SK-N-SH (cell line): ENCODE measurements at regions not wholly inside any gene's neighbourhood (a gene's known extent, or its start where the extent isn't known, plus 50 kb on each side); places are given as distances from the start of the nearest gene placed in this dataset.

Experiments
- CTCF ChIA-PET: fragments of 300-600, 350-600 bp; formaldehyde crosslinking; extraction: SDS; loops from one replicate; lab custom pipeline; 2021; lab: Yijun Ruan, JAX
- POLR2A ChIA-PET: fragments of 350-600 bp; sonication (Branson Sonifier 250); formaldehyde crosslinking; extraction: SDS; loops from one replicate; lab custom pipeline; 2020; ENCODE audit warnings: antibody characterized with exemption, inconsistent platforms; lab: Yijun Ruan, JAX
- DNase-seq: peaks from one replicate; pipeline ENCODE4 v3.0.0; 2012
- H2AFZ ChIP-seq: fragments of 200-600 bp; sonication (generic); 2 replicates; pipeline ENCODE4 v1.8.1; 2016; ENCODE audit warnings: antibody characterized with exemption, mild to moderate bottlenecking, low read depth
- H3F3A ChIP-seq: fragments of 200-600 bp; sonication (generic); replicated peaks from 2 replicates; pipeline ENCODE3; 2016; ENCODE audit warnings: antibody characterized with exemption, mild to moderate bottlenecking; ENCODE audit not compliant: insufficient read depth
- H3K27ac ChIP-seq, 2 experiments: fragments of 200-500 bp in 1 of 2; fragments of 200-600 bp in 1 of 2; sonication (Bioruptor generic) in 1 of 2; sonication (generic), shearing (Covaris generic) in 1 of 2; 2 replicates each; pipeline versions ENCODE4 v1.5.1 to v1.6.1; 2014 to 2016; ENCODE audit warnings: low read depth in 2 of 2, inconsistent platforms in 1 of 2, low read length in 1 of 2, mild to moderate bottlenecking in 1 of 2, mixed read lengths in 1 of 2
- H3K27me3 ChIP-seq: fragments of 200-600 bp; sonication (generic), shearing (Covaris generic); 2 replicates; pipeline ENCODE4 v1.6.1; 2016; ENCODE audit warnings: mixed run types; ENCODE audit not compliant: insufficient read depth
- H3K36me3 ChIP-seq, 2 experiments: fragments of 200-500 bp in 1 of 2; fragments of 200-600 bp in 1 of 2; sonication (Bioruptor generic) in 1 of 2; sonication (generic) in 1 of 2; replicated peaks in 1 of 2; 2 replicates each; pipeline versions ENCODE3 to v1.5.1; 2014 to 2016; ENCODE audit warnings: low read length in 1 of 2, mild to moderate bottlenecking in 1 of 2; ENCODE audit not compliant: insufficient read depth in 2 of 2, control insufficient read depth in 1 of 2
- H3K4me1 ChIP-seq, 2 experiments: fragments of 200-500 bp in 1 of 2; fragments of 200-600 bp in 1 of 2; sonication (Bioruptor generic) in 1 of 2; sonication (generic), shearing (Covaris generic) in 1 of 2; 2 replicates each; pipeline versions ENCODE4 v1.5.1 to v1.6.1; 2014 to 2016; ENCODE audit warnings: low read depth in 1 of 2, low read length in 1 of 2, mixed run types in 1 of 2; ENCODE audit not compliant: insufficient read depth in 2 of 2, control insufficient read depth in 1 of 2
- H3K4me2 ChIP-seq: fragments of 200-600 bp; sonication (generic), shearing (Covaris generic); 2 replicates; pipeline ENCODE4 v1.6.1; 2017; ENCODE audit warnings: mixed run types
- H3K4me3 ChIP-seq, 2 experiments: fragments of 200-500 bp in 1 of 2; fragments of 200-600 bp in 1 of 2; sonication (Bioruptor generic) in 1 of 2; sonication (generic), shearing (Covaris generic) in 1 of 2; 2 replicates each; pipeline versions ENCODE4 v1.5.1 to v1.8.1; 2014 to 2016; ENCODE audit warnings: low read depth in 2 of 2, inconsistent platforms in 1 of 2, low read length in 1 of 2, mild to moderate bottlenecking in 1 of 2, mixed read lengths in 1 of 2, moderate library complexity in 1 of 2
- H3K79me2 ChIP-seq: fragments of 200-600 bp; sonication (generic); 2 replicates; pipeline ENCODE4 v1.8.1; 2017; ENCODE audit warnings: mild to moderate bottlenecking; ENCODE audit not compliant: insufficient read depth
- H3K9ac ChIP-seq: fragments of 200-600 bp; sonication (generic); 2 replicates; pipeline ENCODE4 v1.6.1; 2017; ENCODE audit warnings: mixed run types
- H3K9me2 ChIP-seq: fragments of 200-600 bp; sonication (generic); 2 replicates; pipeline ENCODE4 v1.6.1; 2017; ENCODE audit warnings: mixed run types
- H3K9me3 ChIP-seq: fragments of 200-600 bp; sonication (generic); 2 replicates; pipeline ENCODE4 v1.6.1; 2017; ENCODE audit warnings: mixed run types, mild to moderate bottlenecking, moderate library complexity
- H4K20me1 ChIP-seq: fragments of 200-600 bp; sonication (generic); 2 replicates; pipeline ENCODE4 v1.6.1; 2017; ENCODE audit warnings: mild to moderate bottlenecking, mixed run types; ENCODE audit not compliant: insufficient read depth
- ELF1 ChIP-seq: IDR thresholded peaks from 2 replicates; pipeline ENCODE4 v1.4.0; 2012
- EP300 ChIP-seq, 2 experiments: IDR thresholded peaks; 2 replicates each; pipeline versions ENCODE4 v1.4.0 to v1.6.1; 2012; ENCODE audit warnings: borderline replicate concordance in 1 of 2, low read depth in 1 of 2, low read length in 1 of 2
- FOSL2 ChIP-seq: IDR thresholded peaks from 2 replicates; pipeline ENCODE4 v1.4.0; 2012; ENCODE audit warnings: low read depth, mild to moderate bottlenecking, moderate library complexity, borderline replicate concordance
- FOXM1 ChIP-seq: IDR thresholded peaks from 2 replicates; pipeline ENCODE4 v1.4.0; 2012; ENCODE audit warnings: low read depth, mild to moderate bottlenecking
- GABPA ChIP-seq: IDR thresholded peaks from 2 replicates; pipeline ENCODE4 v1.4.0; 2012; ENCODE audit warnings: low read depth, mild to moderate bottlenecking
- GATA2 ChIP-seq: sonication (generic); formaldehyde crosslinking; IDR thresholded peaks from 2 replicates; pipeline ENCODE4 v1.5.0; 2020; ENCODE audit warnings: mild to moderate bottlenecking, missing genetic modification reagents
- JUND ChIP-seq: IDR thresholded peaks from 2 replicates; pipeline ENCODE4 v1.4.0; 2012
- MXI1 ChIP-seq: IDR thresholded peaks from 2 replicates; pipeline ENCODE4 v1.6.1; 2012; ENCODE audit warnings: mild to moderate bottlenecking, low read depth, low read length, improper control_type of control experiment
- NRF1 ChIP-seq: IDR thresholded peaks from 2 replicates; pipeline ENCODE4 v1.6.1; 2012; ENCODE audit warnings: low read depth, mild to moderate bottlenecking, low read length
- POLR2AphosphoS5 ChIP-seq: IDR thresholded peaks from 2 replicates; pipeline ENCODE4 v1.6.1; 2012; ENCODE audit warnings: low read depth, low read length
- RAD21 ChIP-seq: IDR thresholded peaks from 2 replicates; pipeline ENCODE4 v1.6.1; 2012; ENCODE audit warnings: mild to moderate bottlenecking, low read length
- SIN3A ChIP-seq: IDR thresholded peaks from 2 replicates; pipeline ENCODE4 v1.6.1; 2012; ENCODE audit warnings: low read depth, mild to moderate bottlenecking, low read length, moderate library complexity, borderline replicate concordance
- SMC3 ChIP-seq: IDR thresholded peaks from 2 replicates; pipeline ENCODE4 v1.6.1; 2012; ENCODE audit warnings: low read depth, low read length, improper control_type of control experiment
- TCF12 ChIP-seq: IDR thresholded peaks from 2 replicates; pipeline ENCODE4 v1.4.0; 2012
- TEAD4 ChIP-seq: IDR thresholded peaks from 2 replicates; pipeline ENCODE4 v1.4.0; 2012; ENCODE audit warnings: mild to moderate bottlenecking, borderline replicate concordance; ENCODE audit not compliant: insufficient read depth
- WGBS: methylation state at CpG from one replicate; pipeline ENCODE4 v1.1.6; 2017; ENCODE audit warnings: low lambda C conversion rate; 5-methylcytosine and 5-hydroxymethylcytosine counted together
- TF ChIP-seq, protein P1 (sequence below): fragments of 200-600 bp; sonication (generic); IDR thresholded peaks from 2 replicates; pipeline ENCODE4 v1.6.1; 2017; ENCODE audit warnings: antibody characterized with exemption, mild to moderate bottlenecking, moderate library complexity
- TF ChIP-seq, protein P2 (sequence below): fragments of 150-350 bp; IDR thresholded peaks from 2 replicates; pipeline ENCODE4 v1.6.1; 2016; ENCODE audit warnings: mild to moderate bottlenecking, low read depth, low read length
- TF ChIP-seq, protein P3 (sequence below): IDR thresholded peaks from 2 replicates; pipeline ENCODE4 v1.4.0; 2012; ENCODE audit warnings: low read depth, borderline replicate concordance
- TF ChIP-seq, protein P4 (sequence below): IDR thresholded peaks from 2 replicates; pipeline ENCODE4; 2012

DNA sequence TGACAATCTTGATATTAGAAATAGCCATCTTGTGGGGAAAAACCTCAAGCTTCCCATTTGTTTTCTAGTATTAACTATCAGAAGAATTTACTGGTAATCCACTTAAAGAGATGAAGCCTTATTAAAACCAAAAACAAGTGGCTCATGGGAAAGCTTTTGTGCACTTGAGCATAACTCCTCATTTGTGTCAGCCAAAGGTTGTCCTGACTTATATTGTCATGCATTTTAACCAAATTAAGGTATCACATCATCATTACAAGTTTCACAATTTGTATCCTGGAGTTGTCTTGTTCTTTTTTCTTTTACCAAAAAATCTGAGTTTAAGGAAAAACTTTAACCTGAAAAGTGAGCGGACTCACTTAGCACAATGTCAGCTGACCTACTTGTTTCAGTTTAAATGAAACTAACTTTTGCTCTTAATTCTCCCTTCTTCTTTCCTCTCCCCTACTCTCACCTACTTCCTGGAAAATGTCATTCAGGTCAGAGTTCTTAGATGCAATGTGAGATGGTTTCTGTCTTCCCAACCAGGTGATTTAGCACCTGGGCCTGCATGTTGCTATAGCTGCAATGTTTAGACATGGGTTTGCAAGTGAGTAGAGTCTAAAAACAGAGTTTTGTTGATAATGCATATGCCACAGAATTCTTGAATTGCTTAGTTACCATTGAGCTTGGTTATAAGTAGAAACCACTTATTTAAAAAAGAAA is 82.8 kb downstream of the TNFAIP3 start:
- TF ChIP-seq, protein P1, sequence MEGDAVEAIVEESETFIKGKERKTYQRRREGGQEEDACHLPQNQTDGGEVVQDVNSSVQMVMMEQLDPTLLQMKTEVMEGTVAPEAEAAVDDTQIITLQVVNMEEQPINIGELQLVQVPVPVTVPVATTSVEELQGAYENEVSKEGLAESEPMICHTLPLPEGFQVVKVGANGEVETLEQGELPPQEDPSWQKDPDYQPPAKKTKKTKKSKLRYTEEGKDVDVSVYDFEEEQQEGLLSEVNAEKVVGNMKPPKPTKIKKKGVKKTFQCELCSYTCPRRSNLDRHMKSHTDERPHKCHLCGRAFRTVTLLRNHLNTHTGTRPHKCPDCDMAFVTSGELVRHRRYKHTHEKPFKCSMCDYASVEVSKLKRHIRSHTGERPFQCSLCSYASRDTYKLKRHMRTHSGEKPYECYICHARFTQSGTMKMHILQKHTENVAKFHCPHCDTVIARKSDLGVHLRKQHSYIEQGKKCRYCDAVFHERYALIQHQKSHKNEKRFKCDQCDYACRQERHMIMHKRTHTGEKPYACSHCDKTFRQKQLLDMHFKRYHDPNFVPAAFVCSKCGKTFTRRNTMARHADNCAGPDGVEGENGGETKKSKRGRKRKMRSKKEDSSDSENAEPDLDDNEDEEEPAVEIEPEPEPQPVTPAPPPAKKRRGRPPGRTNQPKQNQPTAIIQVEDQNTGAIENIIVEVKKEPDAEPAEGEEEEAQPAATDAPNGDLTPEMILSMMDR, result no peak
- TF ChIP-seq NRF1, result no peak
- no peak for TF ChIP-seq RAD21
- no peak for TF ChIP-seq EP300 (IDR thresholded peaks at IDR 0.05; ENCODE audit: borderline replicate concordance in 1 of 2, low read depth in 1 of 2, low read length in 1 of 2)
- no peak for TF ChIP-seq MXI1
- TF ChIP-seq GATA2, result no peak
- no peak for TF ChIP-seq POLR2AphosphoS5
- no peak for TF ChIP-seq JUND
- TF ChIP-seq, protein P2, sequence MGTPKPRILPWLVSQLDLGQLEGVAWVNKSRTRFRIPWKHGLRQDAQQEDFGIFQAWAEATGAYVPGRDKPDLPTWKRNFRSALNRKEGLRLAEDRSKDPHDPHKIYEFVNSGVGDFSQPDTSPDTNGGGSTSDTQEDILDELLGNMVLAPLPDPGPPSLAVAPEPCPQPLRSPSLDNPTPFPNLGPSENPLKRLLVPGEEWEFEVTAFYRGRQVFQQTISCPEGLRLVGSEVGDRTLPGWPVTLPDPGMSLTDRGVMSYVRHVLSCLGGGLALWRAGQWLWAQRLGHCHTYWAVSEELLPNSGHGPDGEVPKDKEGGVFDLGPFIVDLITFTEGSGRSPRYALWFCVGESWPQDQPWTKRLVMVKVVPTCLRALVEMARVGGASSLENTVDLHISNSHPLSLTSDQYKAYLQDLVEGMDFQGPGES, result no peak
- no peak for TF ChIP-seq GABPA
- no peak for TF ChIP-seq FOSL2
- TF ChIP-seq, protein P3, sequence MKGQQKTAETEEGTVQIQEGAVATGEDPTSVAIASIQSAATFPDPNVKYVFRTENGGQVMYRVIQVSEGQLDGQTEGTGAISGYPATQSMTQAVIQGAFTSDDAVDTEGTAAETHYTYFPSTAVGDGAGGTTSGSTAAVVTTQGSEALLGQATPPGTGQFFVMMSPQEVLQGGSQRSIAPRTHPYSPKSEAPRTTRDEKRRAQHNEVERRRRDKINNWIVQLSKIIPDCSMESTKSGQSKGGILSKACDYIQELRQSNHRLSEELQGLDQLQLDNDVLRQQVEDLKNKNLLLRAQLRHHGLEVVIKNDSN, result no peak
- no peak for TF ChIP-seq ELF1
- no peak for TF ChIP-seq FOXM1
- TF ChIP-seq, protein P4, sequence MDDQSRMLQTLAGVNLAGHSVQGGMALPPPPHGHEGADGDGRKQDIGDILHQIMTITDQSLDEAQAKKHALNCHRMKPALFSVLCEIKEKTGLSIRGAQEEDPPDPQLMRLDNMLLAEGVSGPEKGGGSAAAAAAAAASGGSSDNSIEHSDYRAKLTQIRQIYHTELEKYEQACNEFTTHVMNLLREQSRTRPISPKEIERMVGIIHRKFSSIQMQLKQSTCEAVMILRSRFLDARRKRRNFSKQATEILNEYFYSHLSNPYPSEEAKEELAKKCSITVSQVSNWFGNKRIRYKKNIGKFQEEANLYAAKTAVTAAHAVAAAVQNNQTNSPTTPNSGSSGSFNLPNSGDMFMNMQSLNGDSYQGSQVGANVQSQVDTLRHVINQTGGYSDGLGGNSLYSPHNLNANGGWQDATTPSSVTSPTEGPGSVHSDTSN, result no peak
- no peak for TF ChIP-seq SIN3A
- no peak for TF ChIP-seq SMC3
- no peak for TF ChIP-seq TCF12
- no peak for TF ChIP-seq TEAD4

More for the DNA sequence above, 82.8 kb downstream of the TNFAIP3 start:
- Histone ChIP-seq H4K20me1 (no peaks in the 10 kb centered on the region), H3K4me2 (no peak overlapping the region), H3K4me1 (no peaks in the 10 kb centered on the region), H3K4me3 (no peak overlapping the region), H3K27me3 (no peaks in the 10 kb centered on the region; the same call in 1 of the 2 replicates), H3K9me2 (no peaks in the 10 kb centered on the region), H3K9ac (no peak overlapping the region), H3K9me3 (no peaks in the 10 kb centered on the region), H3F3A (no peaks in the 10 kb centered on the region), H3K79me2 (no peaks in the 10 kb centered on the region), H3K27ac (no peak overlapping the region), H3K36me3 (no peaks in the 10 kb centered on the region), H2AFZ (no peak overlapping the region)
- 10% methylated on average over 1 of the region's 1 CpG for WGBS
- ChIA-PET POLR2A (no interaction called here), CTCF (no interaction called here)
- DNase-seq, result no peak
